H4 (cell line): ENCODE measurements at regions not wholly inside any gene's neighbourhood (a gene's known extent, or its start where the extent isn't known, plus 50 kb on each side); places are given as distances from the start of the nearest gene placed in this dataset.

Experiments used
- DNase-seq: peaks from one replicate; pipeline ENCODE4 v3.0.0-alpha.2; 2015; ENCODE audit warnings: low spot score

GRCh38 chr6:169082817-169083507, 170.7 kb downstream of the THBS2 start:
- no peak for DNase-seq

DNA sequence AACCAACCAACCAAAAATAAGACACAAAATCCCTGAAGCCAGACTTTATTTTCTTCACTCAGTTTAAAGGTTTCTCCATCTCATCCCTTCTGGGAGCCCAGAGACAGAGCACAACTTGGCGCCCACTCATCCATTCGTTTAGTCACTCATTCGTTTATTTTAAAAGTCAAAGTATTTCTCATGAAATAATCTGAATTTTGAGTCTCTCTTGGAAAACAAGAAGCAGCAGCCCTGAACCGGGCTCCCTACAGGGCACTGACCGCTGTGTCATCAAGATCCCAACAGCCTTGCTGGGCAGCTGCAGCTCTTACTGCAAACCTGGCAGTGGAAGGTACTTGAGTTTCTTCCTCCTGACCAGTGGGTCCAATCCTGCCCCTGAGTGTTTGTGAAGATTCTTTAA, 171.6 kb downstream of the THBS2 start:
- no peak for DNase-seq

GRCh38 chr6:169081248-169081647, 172.4 kb downstream of the THBS2 start:
- no peak for DNase-seq

GRCh38 chr6:169079650-169080049, 174.0 kb downstream of the THBS2 start:
- no peak for DNase-seq

- no peak for DNase-seq
These were observed 175.1 kb downstream of the THBS2 start for GRCh38 chr6:169078399-169079145.

DNA sequence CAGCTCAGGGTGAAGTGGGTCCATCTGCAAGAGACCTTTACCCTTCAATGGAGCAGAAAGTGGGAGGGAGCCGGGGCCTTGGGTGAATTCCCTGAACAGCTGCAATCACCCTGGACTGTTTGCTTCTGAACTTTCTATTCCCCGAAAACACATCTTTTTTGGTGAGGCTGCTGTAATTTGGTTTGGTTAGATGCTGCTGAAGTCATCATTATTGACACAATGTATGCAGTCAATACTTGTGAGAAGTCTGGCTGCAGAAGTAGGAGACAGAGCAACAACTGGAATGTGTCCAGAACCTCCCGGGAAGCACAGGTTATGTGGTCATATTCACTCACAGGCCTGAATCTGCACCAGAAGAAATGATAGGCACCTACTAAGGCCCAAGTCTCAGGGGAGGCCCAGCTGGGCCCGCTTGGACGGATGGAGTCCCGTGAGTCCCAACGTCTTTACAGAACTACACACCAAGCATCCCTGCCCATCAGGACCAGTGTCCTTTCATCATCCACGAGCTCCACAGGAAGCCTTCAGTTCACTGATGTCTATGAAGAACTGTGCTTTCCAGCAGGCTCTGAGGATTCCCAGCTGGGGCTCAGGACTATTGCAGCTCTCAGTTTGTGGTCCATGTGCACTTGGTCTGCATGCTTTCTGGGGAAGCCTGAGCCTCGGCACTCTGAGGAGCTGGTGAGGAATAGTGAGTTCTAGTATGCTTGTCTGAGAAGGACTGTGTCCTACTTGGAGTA, 177.6 kb downstream of the THBS2 start:
- no peak for DNase-seq

DNA sequence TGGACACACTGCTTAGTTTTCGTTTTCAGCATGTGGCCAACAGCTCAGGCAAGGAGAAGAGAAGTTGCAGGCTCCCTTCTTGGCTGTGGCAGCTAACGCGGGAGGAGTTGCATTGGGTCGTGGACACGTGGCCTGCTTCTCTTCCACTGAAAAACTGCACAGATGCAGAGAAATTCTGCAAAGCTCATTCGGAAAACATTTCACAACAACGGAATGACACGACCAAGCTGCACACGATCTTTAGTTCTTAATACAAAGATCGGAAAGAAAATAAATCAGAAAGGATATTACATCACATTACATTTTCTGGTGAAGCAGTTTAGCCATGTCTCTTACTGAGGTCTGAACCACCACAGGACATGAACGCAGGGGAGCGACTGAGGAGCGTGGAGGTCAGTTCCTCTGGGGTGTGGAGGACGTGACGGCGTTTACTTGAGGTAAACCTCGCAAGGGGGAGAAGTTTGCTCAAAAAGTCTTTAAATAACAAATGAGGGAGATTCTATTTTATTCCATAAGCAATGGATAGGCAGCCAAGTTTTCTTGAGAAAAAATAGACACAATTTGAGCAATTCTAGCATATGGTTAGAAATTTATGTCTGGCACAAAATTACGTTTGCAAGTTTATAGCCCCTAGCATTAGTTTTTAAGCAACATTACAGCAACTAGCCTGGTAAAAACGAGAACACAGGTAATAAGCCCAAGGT, 178.3 kb downstream of the THBS2 start:
- DNase-seq, result no peak

GRCh38 chr6:169074526-169074925, 179.1 kb downstream of the THBS2 start:
- no peak for DNase-seq

DNA sequence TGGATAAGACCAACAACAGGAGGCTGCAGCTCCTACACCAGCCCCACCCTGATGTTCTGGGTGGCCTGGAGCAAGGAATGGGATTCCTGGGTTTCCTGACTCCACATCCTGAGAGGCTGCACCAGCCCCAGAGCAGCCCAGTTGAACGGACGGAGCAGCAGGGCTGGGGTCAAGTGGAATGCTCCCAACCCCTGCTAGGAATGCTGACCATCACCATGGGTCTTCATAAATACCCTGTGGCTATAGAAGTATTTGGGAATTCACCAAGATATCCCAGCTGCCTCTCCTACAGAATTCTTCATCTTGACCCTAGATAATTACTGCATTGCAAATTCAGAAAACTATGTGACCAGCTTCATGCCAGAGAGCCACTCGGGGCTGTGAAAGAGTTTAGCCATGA, 180.3 kb downstream of the THBS2 start:
- no peak for DNase-seq

DNA sequence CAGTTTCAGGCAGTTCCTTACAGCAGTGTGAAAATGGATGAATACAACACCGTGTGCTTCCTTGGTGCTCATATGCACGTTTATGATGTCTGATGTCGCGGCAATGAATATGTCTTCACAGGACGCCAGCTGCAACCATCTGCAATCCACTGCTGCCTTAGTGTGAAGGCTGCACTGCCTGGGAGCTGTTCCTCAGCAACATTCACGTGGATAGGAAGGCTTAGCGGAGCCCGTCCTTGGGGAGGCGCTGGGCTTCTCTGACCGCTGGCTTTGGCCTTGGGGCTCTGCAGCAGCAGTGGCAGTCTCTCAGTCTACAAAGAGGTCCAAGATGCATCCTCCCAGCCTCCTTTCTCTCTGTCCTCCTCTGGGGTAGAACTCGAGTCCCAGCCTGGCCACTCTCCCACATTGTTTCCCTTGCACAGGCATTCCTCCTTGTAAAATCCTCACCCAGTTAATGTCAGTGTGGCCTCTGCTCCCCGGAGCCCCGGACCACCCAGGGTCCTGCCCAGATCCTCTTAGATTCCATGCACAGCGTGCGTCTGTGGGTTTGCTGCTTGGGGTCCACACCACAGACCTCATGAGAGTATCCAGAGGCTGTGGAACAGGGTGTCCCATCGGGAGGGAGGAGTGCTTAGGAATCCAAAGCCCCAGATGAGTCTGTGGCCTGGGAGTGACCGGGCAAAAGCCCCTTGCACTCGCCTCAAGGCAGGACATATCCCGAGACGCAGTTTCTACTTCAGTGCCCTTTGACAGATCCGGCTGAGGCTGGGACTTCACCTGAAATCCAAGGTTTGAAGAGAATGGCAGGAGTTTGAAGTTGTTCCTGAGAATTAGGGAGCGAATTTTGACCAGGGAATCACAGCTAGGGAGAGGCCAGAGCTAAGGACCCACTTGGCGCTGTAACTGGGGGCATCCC, 181.3 kb downstream of the THBS2 start:
- no peak for DNase-seq

GRCh38 chr6:169071394-169071793, 182.3 kb downstream of the THBS2 start:
- no peak for DNase-seq

DNA sequence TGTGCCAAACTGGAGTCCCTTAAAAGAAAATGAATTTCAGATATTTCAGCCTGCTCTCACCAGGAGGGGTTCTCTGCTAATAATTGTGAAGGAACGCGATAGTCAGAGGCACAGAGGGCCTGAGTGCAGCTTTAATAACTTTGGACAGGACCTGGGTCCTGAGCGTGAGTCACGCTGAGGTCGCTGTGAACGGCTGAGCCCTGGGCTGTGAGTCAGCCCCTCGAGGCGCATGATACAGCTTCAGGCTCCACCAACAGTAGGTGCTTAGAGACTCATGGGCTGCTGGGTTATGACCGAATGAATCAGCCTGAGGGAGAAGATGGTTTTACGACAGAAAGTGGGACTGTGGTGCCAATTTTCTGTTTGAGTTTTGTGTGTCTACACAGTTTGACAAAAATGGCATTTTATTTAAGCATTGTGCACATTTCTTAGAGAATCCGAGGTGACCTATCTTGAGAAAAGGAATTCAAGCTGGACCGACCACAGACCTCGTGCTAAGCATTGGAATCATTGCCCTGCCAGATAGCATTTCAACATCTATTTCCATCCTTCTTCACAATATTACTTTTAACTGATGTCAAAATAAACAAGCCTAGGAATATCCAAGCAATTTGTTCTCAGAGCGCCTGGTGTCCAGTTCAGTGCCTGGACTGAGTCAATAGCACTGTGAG, 183.0 kb downstream of the THBS2 start:
- peak; percentile 89 for DNase-seq

GRCh38 chr6:169069356-169069755, 184.3 kb downstream of the THBS2 start:
- no peak for DNase-seq

- DNase-seq, result no peak
These were observed 189.5 kb downstream of the THBS2 start for GRCh38 chr6:169064194-169064593.

DNA sequence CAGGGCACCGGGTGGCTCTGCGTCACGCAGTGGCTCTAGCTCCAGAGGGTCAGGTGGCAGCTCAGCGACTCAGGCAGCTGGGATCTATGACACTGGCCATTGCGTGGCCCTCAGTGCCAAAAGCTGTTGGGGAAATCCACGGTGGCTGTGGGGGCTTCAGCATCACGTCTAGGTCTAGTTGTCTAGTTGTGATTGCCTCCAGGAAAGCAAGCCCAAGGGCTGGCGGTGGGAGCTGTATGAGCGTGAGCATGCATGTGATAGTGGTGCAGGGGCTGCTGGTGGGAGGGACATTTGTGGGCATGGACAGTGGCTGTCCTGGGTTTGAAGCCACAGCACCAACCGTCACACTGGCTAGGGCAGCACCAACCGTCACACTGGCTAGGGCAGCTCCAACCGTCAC, 191.4 kb downstream of the THBS2 start:
- DNase-seq, result no peak

- no peak for DNase-seq
These were observed 195.0 kb downstream of the THBS2 start for GRCh38 chr6:169058634-169059033.

DNA sequence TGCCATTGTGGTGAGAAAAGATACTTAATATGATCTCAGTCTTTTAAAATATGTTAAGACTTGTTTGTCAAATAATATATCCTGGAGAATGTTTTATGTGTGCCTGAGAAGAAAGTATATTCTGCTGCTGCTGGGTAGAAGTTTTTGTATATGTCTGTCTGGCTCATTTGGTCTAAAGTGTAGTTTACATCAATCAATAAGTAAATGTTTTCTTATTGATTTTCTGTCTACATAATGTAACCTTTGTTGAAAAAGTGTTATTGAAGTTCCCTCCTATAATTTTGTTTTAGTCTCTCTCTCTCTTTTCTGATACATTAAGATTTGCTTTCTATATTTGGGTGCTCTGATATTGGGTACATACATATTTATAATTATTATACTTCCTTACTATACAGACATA, 201.2 kb downstream of the THBS2 start:
- DNase-seq, result no peak

DNA sequence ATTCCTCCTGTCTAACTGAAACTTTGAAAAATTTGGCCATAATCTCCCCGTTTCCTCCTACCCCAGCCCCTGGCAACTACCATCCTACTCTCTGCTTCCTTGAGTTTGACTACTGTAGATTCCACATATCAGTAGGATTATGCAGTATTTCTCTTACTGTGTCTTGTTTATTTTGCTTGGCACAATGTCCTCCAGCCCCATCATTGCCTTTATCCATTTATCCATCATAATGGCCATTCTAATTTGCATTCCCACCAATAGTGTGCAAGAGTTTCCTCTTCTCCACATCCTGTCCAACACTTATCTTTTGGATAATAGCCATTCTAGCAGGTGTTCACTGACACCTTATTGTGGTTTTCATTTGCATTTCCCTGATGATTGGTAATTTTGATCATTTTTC, 202.3 kb downstream of the THBS2 start:
- no peak for DNase-seq

DNA sequence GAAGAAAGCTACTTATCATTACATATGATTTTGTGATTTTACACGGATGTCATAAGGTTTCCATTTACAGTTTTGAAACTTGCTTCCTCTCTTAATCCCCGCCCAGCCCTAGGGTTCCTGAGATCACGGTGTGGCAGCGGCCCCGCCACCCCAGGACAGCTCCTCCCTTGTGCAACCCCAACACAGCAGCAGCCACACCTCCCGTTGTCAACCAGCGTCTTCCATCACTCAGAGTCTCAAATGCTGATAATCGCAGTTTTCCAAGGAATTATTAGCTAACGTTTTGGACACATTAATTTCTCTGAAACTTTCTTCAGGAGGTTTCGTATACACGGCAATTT, 204.8 kb downstream of the THBS2 start:
- no peak for DNase-seq

DNA sequence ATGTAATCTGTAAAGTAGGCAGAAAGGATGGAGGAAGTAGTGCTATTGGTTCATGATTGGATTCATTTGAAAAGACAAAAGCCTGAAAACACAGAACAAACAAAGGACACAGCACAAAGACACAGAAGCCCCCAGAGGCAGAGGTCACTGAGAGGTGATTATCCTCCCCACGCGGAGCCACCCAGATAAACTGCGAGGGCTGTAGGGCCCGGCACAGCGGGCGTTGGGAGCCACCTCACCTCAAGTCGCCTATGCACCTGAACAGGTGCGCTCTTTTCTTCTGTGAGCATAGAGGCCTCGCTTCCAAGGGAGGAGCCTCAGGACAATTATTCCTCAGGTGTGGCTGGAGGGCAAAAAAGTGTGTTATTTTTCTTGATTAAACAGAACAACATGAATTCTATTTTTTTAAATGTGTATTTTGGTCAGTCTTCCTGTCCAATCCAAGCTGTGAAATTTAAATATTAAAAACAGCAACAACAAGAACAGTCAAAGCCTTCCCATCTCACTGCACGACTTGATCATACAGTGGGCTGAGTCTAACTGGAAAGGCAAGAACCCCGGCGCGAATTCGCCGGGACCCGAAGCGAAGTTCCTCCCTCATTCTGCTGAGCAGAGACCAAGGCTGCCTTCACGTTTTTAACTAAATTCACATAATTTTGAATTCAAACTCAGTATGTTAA, 205.3 kb downstream of the THBS2 start:
- no peak for DNase-seq
